ENCODE measurements at regions not wholly inside any gene's neighbourhood (a gene's known extent, or its start where the extent isn't known, plus 50 kb on each side); places are given as distances from the start of the nearest gene placed in this dataset.

GRCh38 chr9:86517475-86517874 is 163.3 kb upstream of the TUT7 start (continued):
- TF ChIP-seq ZNF34 (CRISPR knock-in tag; IDR thresholded peaks at IDR 0.05; ENCODE audit: borderline replicate concordance) (no peak), ZNF713 (CRISPR knock-in tag; IDR thresholded peaks at IDR 0.05) (no peak), FUBP1 (CRISPR knock-in tag; IDR thresholded peaks at IDR 0.05; ENCODE audit: borderline replicate concordance) (no peak), PCBP1 (IDR thresholded peaks at IDR 0.05; ENCODE audit: borderline replicate concordance, low read depth, low read length) (no peak)

GRCh38 chr9:86516564-86516963 is 162.4 kb upstream of the TUT7 start:
- no peak overlapping the region for H3K4me2 ChIP-seq (ENCODE audit: low read depth, low read length)
- H3K4me1 ChIP-seq (ENCODE audit: insufficient read depth, low read length): no peaks in the 10 kb centered on the region
- in situ Hi-C loops (cut with HindIII; ENCODE audit: extremely low pct_ligation_motif_present, low pct_unique_long_range_greater_than_20kb) (no loop called here), intact Hi-C loops (cut with micrococcal nuclease; ENCODE audit: unreplicated experiment) (no loop called here)
- no peaks in the 10 kb centered on the region for H3K9me3 ChIP-seq (ENCODE audit: low read length)
- H2AFZ ChIP-seq (ENCODE audit: low read length): no peak overlapping the region
- no peaks in the 10 kb centered on the region for H3K79me2 ChIP-seq (ENCODE audit: insufficient read depth, low read length)
- no peak for DNase-seq (ENCODE audit: low spot score)
- BruUV-seq (replicated peaks): no TSS peak
- ChIA-PET POLR2A (no interaction called here), CTCF (ENCODE audit: low intra/inter-chr PET ratio, low total read pairs) (no interaction called here)
- no peaks in the 10 kb centered on the region for H3K36me3 ChIP-seq (replicated peaks in 1 of 2; ENCODE audit: control insufficient read depth in 1 of 2, insufficient read depth in 2 of 2, low read length in 2 of 2)
- H3K27ac ChIP-seq (ENCODE audit: extremely low read length, insufficient read depth, low read length): no peak overlapping the region
- no peaks in the 10 kb centered on the region for H4K20me1 ChIP-seq (ENCODE audit: insufficient read depth, low read length)
- 45% methylated on average over 16 of the region's 19 CpGs for WGBS (ENCODE audit: low lambda C conversion rate)
- no peak overlapping the region for H3K4me3 ChIP-seq (replicated peaks in 1 of 3; ENCODE audit: insufficient read depth in 1 of 3, low read depth in 2 of 3, low read length in 3 of 3)
- no peak for ATAC-seq
- no peak for FAIRE-seq
- no peak overlapping the region for H3K9ac ChIP-seq (ENCODE audit: insufficient read depth, low read depth, low read length)
- H3K27me3 ChIP-seq (ENCODE audit: control insufficient read depth in 1 of 2, insufficient read depth in 2 of 2, low read length in 2 of 2): peaks cover 2 to 19% of the 10 kb centered on the region in 2 experiments; a peak in 2 of 5 replicates
- TF ChIP-seq RFX3 (CRISPR knock-in tag; IDR thresholded peaks at IDR 0.05) (no peak), GTF2F1 (IDR thresholded peaks at IDR 0.05; ENCODE audit: low read length) (no peak), RXRB (CRISPR knock-in tag; IDR thresholded peaks at IDR 0.05; ENCODE audit: borderline replicate concordance) (no peak), ZBTB39 (CRISPR knock-in tag; IDR thresholded peaks at IDR 0.05) (no peak), MAFF (IDR thresholded peaks at IDR 0.05; ENCODE audit: low read depth, low read length) (no peak), ARID4A (CRISPR knock-in tag; IDR thresholded peaks at IDR 0.05; ENCODE audit: borderline replicate concordance) (no peak), CEBPB (IDR thresholded peaks at IDR 0.05; ENCODE audit: borderline replicate concordance, low read depth, low read length) (no peak), ZXDC (CRISPR knock-in tag; IDR thresholded peaks at IDR 0.05) (no peak), ZNF761 (CRISPR knock-in tag; conservative IDR thresholded peaks at IDR 0.05) (no peak)

Measured in HepG2 (cell line).